GM21723 (cell line): ENCODE measurements at regions not wholly inside any gene's neighbourhood (a gene's known extent, or its start where the extent isn't known, plus 50 kb on each side); places are given as distances from the start of the nearest gene placed in this dataset.
"Not testable (repeated sequence)": the region's sequence is repeated elsewhere in the genome, so short reads cannot be mapped to it uniquely, and the experiment has no call there.

Experiments
- ATAC-seq: cut with Tn5 transposase; IDR thresholded peaks from one replicate; pipeline ENCODE4 v1.9.1; 2021; ENCODE audit warnings: mild to moderate bottlenecking, moderate library complexity; ENCODE audit not compliant: unreplicated experiment

DNA sequence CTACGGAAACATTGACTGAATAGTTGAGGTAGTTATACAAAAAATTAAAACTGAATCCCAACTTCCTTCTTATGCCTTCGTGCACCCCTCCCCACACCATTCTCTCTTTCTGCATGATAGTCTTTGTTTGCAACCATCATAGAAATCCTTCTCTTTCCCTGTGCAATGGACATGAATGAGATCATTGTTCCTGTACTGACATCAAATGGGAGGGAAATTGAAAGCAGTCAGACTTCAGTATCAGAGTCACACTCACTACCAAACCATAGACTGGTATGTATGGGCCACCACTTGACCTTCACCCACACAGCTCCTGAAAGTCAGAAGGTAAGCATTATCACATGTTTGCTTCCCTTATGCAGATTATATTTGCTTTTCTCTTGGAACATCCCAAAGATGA, 782.8 kb downstream of the BCL11A start:
- no peak for ATAC-seq

DNA sequence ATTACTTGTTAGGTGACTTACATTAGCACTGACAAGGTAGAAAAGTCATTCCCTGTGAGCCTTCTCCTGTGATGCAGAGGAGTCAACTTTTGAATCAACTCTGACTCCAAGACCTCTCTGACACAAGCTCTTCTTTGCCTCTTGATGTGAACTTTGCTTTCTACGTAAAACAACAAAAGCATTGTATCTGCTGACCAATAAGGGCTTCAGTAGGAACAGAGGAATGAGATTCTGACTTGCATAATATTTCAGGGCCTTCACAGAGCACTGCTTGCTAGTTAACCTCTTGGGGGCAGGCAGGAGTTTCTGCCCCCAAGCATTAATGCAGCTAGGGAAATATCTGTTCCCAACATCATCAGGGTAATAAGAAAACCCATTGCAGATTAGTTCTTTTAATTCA, 791.5 kb downstream of the BCL11A start:
- no peak for ATAC-seq

DNA sequence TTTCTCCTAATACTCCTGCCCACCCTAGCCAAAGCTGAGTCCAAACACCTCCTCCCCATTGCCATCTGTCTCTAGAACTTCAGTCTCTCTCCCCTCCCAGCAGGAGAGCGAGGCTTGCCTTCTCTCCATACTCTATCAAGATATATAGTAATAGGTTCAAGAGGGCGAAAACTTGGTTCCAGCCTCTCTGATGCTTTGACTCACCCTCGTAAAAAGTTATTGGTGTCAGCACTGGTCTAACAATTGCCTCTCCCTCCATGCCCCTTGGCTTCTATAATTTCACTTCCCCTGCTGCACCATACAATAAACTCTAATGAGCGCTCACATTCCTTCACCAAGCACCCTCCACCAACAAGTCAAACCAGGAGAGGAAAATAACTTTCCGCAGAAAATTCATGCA, 797.3 kb downstream of the BCL11A start:
- ATAC-seq = no peak

DNA sequence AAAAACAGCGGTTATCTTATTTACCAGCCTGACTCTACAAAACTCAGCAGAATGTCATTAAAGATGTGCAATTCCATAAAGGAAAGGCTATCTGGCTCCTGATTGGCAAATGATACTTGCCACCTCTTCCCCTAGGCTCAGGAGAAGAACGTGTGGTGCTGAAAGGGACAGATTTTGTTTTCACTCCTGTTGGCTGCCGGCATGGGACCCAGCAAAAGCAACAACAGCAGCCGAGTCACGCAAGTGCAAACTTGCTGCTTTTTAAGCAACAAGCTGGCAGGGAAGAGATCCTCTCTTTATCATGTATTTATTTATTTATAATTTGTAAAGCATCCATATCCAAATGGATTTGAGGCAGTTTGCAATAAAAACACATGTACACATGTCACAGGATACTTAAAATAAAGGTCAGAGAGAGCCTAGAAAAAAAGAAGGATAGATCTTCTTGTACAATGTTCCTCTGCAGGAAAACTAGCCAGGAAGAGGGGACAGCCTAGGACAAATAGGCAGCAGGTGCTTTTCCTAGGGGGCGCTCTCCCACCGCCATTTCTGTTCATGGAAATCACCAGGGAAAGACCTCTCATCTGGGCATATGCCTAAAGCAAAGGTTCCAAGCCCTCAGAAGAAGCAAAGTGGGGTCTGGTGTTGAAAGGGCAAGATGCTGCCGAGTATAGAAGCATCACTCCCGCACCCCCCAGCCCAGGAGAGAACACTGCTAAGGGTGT, 799.3 kb downstream of the BCL11A start:
- no peak for ATAC-seq

DNA sequence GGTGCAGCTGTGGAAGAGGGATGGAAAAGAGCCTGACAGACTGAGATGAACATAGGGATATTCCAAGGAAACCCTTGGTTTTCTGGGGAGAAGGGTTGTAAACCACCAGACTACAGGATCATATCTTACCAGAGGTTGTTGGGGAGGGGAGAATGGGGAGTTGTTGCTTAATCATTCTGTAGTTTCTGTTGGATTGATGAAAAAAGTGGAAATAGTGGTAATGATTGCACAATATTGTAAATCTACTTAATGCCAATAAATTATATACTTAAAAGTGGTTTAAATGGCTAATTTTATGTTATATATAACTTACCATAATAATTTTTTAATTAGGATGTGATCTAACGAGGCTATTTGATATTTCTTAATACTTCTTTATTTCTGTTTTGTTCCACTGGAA, 800.9 kb downstream of the BCL11A start:
- ATAC-seq = no peak

DNA sequence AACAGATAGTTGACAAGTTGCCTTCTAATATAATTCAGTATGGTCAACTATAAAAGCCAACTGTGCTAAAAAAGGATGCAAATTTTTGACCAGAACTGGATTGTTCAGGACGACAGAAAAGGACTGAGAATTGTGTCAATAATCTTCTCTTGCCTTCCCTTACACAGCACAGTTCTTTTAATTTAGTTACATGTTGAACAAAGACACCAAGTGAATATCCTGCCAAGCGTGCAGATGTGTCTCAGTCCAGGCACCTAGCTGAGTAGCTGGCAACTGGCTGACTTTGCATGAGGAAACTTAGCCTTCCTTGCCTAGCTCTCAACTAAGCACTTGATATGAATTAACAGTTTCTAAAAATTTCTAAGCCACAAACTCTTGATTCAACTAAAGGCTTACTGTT, 801.4 kb downstream of the BCL11A start:
- no peak for ATAC-seq

DNA sequence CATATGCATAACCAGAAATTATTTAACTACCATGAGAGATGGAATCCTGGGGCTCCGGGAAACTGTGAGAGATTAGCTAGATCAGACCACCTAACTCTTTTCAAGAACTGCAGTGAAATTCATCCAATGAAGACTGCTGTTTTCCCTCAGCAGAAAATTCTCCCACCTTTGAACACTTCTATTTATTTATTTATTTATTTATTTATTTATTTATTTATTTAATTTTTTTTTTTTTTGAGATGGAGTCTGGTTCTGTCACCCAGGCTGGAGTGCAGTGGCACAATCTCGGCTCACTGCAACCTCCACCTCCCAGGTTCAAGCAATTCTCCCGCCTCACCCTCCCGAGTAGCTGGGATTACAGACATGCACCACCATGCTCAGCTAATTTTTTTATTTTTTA, 802.2 kb downstream of the BCL11A start:
- ATAC-seq = not testable (repeated sequence)

DNA sequence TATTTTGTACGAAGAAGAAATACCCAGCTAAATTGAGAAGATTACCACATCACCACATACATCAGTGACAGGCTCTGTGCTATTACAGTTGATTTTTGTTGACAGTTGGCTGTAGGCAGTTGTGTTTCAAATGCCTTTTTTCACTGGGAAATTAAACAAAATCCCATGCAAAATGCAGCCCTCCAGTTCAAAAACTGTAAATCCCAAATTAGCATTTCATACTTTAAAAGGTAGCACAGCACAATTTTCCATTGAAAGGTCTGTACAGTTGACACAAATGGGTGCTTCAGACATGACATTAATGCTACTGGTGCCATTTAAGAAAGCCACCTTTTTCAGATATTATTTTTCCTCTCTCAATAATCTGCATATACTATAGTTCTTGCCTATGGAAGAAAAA, 807.2 kb downstream of the BCL11A start:
- ATAC-seq = no peak

DNA sequence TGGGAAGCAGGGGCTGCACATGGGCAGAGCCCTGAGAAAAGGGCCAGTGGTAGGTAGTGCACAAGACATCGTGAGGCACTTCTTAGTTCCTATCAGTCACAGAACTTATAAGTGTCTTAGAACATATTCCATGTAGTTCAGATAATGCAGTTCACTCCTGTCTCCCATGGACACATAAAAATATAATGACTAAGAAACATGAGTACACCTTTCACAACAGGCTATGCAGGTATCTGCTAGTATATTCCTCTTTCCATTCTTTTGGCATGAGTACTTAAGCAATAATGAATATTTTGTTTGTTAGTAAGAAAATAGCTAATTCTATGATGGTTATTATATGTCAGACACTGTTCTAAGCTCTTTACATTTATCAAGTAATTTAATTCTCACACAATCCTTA, 808.4 kb downstream of the BCL11A start:
- ATAC-seq = no peak

DNA sequence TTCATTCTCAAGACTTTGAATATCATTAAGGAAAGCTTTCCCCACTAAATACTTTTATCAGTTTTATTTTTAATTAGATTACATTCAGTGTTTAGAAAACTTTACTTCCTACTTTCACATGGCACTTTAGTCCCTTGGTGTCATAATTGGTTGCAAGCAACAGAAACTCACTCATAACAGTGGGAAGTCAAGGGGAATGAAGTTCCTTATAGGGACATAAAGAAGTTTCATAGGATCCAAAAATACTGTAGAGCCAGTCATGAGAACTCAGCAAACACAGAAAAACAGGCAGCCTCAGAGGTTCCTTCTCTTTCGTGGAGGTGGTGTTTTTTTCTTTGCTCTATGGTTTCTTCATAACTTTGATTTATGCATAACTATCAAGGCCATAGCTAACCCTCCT, 809.0 kb downstream of the BCL11A start:
- no peak for ATAC-seq

DNA sequence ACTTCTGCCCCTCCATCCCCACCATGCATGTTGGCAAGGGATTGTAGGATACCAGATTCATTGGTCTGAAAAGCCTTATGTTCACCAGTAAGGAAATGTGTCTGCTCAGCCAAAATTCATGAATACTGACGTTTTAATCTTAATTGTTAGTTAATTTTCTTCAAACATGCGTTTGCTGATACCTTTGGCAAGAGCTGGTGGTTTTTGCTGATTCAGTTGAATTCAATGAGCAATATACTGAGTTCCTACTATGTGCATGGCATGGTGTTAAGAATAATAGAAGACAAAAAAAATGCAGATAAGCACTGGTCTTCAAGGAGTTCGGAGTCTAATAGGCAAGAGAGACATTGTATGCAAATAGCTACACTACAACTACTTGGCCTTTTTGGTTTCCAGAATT, 811.6 kb downstream of the BCL11A start:
- ATAC-seq = no peak

DNA sequence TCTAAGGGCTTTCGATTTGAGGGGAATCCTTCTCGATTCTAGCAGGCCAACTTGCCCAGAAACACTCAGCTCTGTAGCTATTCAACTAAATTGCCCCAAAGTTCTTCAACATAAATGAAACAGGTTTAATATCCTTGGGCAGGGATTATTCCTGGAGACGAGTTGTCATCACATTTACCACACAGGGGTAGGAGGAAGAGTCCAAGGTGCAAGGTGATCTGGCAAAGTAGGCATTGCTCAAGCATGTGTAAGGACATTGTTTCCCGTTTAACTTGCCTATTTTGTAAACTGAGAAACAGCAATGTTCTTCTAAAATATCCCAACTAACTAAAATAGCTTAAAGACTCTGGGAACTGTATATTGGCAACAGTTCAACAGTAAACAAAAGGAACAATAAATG, 814.3 kb downstream of the BCL11A start:
- no peak for ATAC-seq

DNA sequence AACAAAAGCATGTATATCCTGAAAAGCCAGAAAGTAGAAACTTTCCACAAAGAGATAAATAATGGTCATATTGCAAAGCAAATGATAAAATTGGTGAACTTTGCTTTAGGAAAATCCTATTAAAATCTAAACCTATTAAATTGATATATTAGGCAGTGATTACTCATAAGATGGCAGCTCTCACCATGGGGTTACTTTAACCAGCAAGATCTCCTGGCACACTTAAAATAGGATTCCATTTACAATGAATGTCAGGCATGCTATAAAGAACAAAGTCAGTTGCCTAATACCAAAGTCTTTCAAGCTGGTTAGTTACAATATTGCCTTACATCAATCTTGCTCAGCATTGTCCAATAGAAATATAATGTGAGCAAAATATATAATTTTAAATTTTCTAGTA, 816.2 kb downstream of the BCL11A start:
- ATAC-seq = no peak

DNA sequence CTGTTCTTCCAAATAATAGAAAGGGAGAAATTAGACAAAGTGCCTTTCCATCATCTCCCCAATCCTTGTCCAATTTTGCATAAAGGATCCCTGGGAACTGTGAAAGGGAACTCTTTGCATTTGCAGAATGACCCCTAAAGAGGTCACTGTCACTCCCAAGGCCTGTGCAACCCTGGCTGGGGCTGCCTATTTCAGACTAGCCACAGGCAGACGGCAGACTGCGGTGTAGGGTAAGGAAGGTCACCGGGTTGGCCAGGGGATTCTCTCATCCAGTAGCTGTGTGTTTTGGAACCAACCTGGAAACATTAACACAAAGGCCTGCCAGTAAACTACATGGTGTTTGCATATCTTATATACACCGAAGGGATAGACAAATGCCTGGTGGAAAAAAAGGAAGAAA, 818.7 kb downstream of the BCL11A start:
- ATAC-seq = no peak

DNA sequence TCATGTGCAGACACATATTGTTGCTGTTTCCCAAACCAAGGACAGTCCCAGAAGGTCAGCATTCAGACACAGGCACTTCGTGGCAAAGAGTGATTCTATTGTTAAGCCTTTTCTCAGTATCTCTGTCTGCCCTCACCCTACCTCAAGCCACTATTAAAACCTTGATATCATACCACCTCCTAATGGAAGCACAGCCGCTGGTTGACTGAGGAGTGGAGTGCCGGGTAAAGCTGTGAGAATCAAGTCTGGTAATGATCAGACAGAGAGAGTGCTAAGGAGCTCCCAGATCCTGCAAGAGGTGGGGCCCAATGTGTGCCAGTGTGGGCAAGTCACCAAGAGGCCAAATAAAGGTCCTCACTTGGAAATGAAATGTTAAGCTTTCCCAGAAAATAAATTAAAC, 819.5 kb downstream of the BCL11A start:
- ATAC-seq = no peak

DNA sequence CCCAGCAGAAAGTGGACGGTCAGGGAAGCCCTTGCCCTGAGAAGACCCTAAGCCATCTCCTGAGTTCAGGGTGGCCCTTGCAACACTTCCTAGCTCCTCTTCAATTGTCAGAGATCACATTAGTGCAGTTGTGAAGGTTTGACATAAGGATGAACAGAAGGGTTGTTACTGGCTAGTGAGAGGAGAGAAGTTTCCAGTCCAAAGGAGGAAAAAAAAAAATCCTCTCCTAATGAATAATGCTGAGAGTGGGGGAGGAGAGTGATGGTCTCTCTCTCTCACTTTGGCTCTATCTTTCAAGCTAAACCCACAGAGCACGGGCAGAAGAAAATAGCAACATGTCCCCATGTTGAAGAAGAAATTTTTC, 819.9 kb downstream of the BCL11A start:
- no peak for ATAC-seq

DNA sequence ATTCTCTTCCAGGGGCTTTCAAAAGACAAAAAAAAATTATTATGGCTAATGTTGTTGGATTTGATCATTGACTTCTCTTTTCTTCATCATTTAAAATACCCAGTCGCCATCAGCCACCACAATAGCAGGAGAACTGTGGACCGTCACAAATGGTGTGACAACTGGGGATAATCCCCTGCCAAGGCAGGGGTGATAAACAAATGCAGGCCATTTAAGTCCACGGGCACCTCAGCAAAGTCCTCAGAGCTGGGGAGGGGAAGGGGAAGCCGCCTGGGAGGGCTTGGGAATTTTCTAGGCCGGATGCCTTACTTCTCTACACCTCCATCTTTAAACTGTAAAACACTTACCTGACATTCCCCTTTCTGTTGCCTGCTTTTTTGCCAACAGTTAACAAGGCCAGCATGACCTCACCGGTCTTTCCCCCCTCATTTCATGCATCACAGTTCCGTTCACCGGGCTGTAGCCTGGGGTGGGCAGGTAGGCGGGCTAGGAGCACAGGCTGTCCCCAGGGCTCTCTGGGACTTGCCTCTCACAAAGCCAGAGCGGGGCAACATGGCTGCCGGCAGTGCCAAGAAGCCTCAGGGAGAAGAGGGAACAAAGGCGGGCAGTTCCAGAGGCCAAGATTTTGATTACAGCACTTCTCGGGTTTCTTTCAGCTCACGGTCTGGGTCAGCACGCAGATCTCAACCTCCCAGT, 820.4 kb downstream of the BCL11A start:
- no peak for ATAC-seq

DNA sequence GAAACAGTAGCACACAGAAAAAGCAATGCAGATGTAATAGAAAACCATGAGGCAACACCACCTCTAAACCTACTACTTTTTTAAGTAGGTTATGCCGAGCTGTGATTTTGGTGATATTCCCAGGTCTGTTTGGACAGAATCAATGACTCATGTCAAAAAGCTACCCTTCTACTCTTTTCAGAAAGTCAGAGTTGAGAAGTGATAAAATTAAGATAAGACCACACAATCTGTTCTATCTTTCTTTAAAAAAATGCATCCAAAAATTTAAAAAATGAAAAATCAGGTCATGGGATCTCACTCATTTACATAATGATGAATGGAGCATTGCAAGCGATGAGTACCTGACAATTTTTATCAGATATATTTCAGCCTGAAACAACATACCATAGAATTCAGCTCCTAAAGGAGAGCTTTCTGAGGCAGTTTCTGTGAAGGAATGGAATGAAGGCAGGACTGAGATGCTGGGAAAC, 826.3 kb downstream of the BCL11A start:
- ATAC-seq = no peak

DNA sequence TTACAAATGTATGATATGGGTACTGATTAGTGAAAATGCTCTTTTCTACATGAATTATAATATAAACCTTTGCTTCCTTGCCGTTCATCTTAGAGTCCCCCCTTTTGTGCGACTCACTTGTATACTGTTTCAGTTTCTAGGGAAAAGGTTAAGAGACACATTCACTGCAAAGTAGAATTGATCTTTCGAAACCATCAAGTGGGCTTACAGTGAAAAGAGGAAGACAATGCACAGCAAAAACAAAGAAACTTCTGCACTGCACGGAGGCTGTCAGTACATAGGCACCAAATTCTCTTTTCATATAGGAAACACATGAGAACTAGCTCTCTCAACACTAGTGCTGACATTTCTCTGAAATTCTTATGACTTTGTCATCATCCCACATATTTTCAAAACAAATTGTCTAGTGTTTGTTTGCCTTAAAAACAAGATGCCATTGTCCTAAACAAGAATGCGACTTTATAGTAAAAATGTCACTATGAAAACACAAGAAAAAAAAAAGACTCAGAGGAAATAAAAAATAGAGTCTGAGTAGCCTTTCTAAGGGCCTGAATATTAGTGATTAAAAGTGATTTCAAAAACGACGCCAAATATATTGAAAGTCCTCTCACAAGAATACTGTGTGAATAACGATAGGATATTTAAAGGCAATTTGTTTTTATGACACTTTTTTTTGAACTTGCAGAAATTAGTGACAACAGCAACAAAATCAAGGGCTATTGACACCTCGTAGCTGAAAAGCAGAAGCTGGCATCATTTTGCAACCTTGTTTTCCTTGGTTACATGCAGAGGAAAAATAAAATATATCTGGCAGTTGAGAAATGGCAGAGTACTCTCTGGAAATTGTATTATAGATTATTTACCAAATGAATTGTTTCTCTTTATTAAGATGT, 827.0 kb downstream of the BCL11A start:
- ATAC-seq = no peak

DNA sequence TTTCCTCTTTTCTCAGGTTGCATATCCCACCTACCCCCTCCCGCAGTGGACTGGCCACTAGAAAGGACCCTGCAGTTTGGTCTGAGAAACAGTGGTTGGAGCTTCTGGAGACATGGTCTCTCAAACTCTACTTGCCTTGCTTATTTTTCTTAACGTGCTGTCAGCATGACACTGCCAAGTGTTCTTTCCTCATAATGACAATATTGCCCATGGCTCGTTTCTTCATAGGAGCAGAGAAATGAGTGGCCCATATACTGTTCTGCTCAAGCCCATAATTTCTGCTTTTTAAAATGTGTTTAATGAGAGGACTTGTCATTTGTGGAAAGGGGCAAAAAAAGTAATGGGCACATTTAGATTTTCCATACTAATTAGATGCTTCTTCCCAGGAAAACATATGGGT, 828.7 kb downstream of the BCL11A start:
- no peak for ATAC-seq

DNA sequence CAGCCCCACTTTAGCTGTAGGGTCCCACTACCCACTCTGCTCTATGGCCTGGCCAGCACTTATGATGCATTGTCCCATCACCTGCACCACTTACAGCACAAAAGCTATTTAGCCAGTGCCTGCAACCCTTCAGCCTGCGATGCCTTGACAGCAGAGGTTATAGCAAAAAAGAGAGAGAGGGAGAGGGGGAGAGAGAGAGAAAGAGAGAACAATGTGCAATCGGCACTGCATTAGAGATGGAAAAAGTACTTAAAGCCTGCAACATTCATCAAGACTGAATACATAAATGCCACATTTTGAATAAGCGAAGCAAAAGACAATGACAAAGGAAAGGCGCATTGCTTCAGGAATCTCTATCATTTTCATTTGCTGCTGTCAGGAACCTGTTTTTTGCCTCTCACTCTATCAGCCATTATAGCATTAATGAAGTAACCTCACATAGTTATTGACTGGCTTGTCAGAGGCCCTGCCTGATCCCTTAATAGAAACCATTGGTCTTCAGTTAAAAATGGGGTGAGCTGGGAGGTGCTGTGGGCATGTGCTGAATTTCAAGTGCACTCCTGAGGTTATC, 833.1 kb downstream of the BCL11A start:
- no peak for ATAC-seq
